Thyroid gland (tissue), 4 donors: ENCODE measurements at regions not wholly inside any gene's neighbourhood (a gene's known extent, or its start where the extent isn't known, plus 50 kb on each side); places are given as distances from the start of the nearest gene placed in this dataset.

Experiments used
- DNase-seq, 2 donors: peaks; one replicate each; pipeline ENCODE4 v3.0.0-alpha.2; 2019
- H3K27ac ChIP-seq, 3 donors: fragments of 200-600 bp; sonication (generic); 1 replicate in 2 of 3; 2 replicates in 1 of 3; pipeline ENCODE4 v1.5.1; 2016 to 2019; ENCODE audit warnings: mild to moderate bottlenecking in 1 of 3, moderate library complexity in 1 of 3
- H3K27me3 ChIP-seq: fragments of 200-600 bp; sonication (generic); one replicate; pipeline ENCODE4 v1.5.1; 2019
- H3K36me3 ChIP-seq, 2 donors: fragments of 200-600 bp; sonication (generic); one replicate each; pipeline ENCODE4 v1.5.1; 2016 to 2019
- H3K4me1 ChIP-seq, 2 donors: fragments of 200-600 bp; sonication (generic); one replicate each; pipeline ENCODE4 v1.5.1; 2017 to 2019
- H3K4me3 ChIP-seq, 3 donors: fragments of 200-600 bp; sonication (generic); replicated peaks in 1 of 3; 1 replicate in 2 of 3; 2 replicates in 1 of 3; pipeline ENCODE4 v1.5.1; 2016; ENCODE audit warnings: mild to moderate bottlenecking in 1 of 3
- H3K9me3 ChIP-seq: fragments of 200-600 bp; sonication (generic); one replicate; pipeline ENCODE4 v1.5.1; 2017
- POLR2A ChIP-seq, 2 donors: fragments of 450-650 bp; IDR thresholded peaks; one replicate each; pipeline ENCODE4 v1.6.1; 2017; ENCODE audit warnings: antibody characterized with exemption in 2 of 2, mild to moderate bottlenecking in 2 of 2, moderate library complexity in 1 of 2
- WGBS, 2 donors: methylation state at CpG; one replicate each; pipeline ENCODE4 v1.1.5; 2017; 5-methylcytosine and 5-hydroxymethylcytosine counted together
- intact Hi-C: fragments of 100-400 bp; cut with DNase I; formaldehyde crosslinking; loops from one replicate; pipeline ENCODE4 v1.15.1; 2023
- TF ChIP-seq, protein P1 (sequence below), 6 experiments: fragments of 200-600 bp in 3 of 6; fragments of 450-650 bp in 3 of 6; sonication (generic) in 3 of 6; IDR thresholded peaks; one replicate each; pipeline ENCODE4 v1.5.1; 2016 to 2019; ENCODE audit warnings: antibody characterized with exemption in 6 of 6, mild to moderate bottlenecking in 2 of 6, inconsistent platforms in 1 of 6, moderate library complexity in 1 of 6

- Histone ChIP-seq H3K27ac (no peak overlapping the region), H3K4me1 (no peaks in the 10 kb centered on the region), H3K36me3 (no peaks in the 10 kb centered on the region), H3K4me3 (no peak overlapping the region), H3K9me3 (no peaks in the 10 kb centered on the region), H3K27me3 (no peaks in the 10 kb centered on the region)
- whole genome bisulfite sequencing, 2 donors: 73 to 74% methylated on average over 3 of the region's 3 CpGs
- TF ChIP-seq, protein P1, sequence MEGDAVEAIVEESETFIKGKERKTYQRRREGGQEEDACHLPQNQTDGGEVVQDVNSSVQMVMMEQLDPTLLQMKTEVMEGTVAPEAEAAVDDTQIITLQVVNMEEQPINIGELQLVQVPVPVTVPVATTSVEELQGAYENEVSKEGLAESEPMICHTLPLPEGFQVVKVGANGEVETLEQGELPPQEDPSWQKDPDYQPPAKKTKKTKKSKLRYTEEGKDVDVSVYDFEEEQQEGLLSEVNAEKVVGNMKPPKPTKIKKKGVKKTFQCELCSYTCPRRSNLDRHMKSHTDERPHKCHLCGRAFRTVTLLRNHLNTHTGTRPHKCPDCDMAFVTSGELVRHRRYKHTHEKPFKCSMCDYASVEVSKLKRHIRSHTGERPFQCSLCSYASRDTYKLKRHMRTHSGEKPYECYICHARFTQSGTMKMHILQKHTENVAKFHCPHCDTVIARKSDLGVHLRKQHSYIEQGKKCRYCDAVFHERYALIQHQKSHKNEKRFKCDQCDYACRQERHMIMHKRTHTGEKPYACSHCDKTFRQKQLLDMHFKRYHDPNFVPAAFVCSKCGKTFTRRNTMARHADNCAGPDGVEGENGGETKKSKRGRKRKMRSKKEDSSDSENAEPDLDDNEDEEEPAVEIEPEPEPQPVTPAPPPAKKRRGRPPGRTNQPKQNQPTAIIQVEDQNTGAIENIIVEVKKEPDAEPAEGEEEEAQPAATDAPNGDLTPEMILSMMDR (IDR thresholded peaks at IDR 0.05): no peak
- TF ChIP-seq POLR2A (IDR thresholded peaks at IDR 0.05): no peak
- intact Hi-C loops: no loop called here
- DNase-seq: no peak
These were observed 231.2 kb downstream of the PRDM2 start for GRCh38 chr1:13931226-13931625.

DNA sequence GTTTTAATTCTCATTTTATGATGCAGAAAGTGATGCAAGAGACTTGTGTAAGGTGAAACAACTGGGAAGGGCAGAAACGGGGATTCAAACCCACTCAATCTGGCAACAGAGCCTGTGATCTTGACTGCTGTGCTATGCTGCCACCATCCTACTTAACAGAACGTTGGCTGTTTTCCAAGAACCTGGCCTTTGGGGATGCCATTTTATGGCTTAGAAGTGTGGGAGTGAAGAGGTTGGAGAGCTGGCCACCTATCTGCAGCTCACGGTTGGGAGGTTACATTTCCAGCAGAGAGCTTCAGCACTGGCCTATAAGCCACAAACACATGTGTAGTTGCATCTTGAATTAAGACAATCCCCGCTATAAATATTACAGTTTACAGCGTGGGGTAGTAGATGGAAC is 235.3 kb downstream of the PRDM2 start:
- H3K36me3 ChIP-seq: no peaks in the 10 kb centered on the region
- no peaks in the 10 kb centered on the region for H3K9me3 ChIP-seq
- no peak overlapping the region for H3K27ac ChIP-seq
- intact Hi-C loops: no loop called here
- no peak for DNase-seq
- no peaks in the 10 kb centered on the region for H3K4me1 ChIP-seq
- 62 to 69% methylated on average over 5 of the region's 5 CpGs for WGBS, 2 donors
- no peak overlapping the region for H3K4me3 ChIP-seq
- TF ChIP-seq, protein P1 (IDR thresholded peaks at IDR 0.05): no peak
- TF ChIP-seq POLR2A (IDR thresholded peaks at IDR 0.05): no peak
- no peaks in the 10 kb centered on the region for H3K27me3 ChIP-seq

DNA sequence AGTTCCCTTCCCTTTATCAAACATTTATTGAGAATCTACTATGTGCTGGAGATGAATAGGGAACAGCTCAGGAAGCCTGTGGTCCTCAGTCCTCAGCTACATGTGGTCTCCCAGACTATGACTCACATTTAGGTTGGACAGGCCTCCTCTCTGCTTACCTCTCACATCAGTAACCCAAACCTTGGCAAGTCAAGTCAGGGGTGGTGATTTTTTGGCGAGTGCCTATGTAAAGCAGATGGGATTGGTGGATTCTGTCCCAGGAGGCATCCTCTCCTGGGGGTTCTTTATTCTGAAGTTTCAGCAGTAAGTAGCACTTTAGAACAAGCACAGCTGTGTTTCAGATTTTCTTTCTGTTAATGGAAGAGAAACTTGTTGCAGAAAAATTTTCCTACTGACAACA is 241.3 kb downstream of the PRDM2 start:
- H3K9me3 ChIP-seq: no peaks in the 10 kb centered on the region
- no peak overlapping the region for H3K27ac ChIP-seq
- intact Hi-C loops: no loop called here
- H3K36me3 ChIP-seq: no peaks in the 10 kb centered on the region
- H3K27me3 ChIP-seq: no peaks in the 10 kb centered on the region
- no peak for DNase-seq
- no peaks in the 10 kb centered on the region for H3K4me1 ChIP-seq
- WGBS, 2 donors: 54 to 83% methylated on average over 1 of the region's 1 CpG
- TF ChIP-seq, protein P1 (IDR thresholded peaks at IDR 0.05): no peak
- TF ChIP-seq POLR2A (IDR thresholded peaks at IDR 0.05): no peak
- H3K4me3 ChIP-seq: no peak overlapping the region

- no peak for DNase-seq
- Histone ChIP-seq H3K36me3 (no peaks in the 10 kb centered on the region), H3K27me3 (no peaks in the 10 kb centered on the region), H3K9me3 (no peaks in the 10 kb centered on the region), H3K27ac (no peak overlapping the region), H3K4me3 (no peak overlapping the region), H3K4me1 (no peaks in the 10 kb centered on the region)
- intact Hi-C loops: no loop called here
- TF ChIP-seq, protein P1 (IDR thresholded peaks at IDR 0.05): no peak
- no peak for TF ChIP-seq POLR2A (IDR thresholded peaks at IDR 0.05)
These were observed 243.1 kb downstream of the PRDM2 start for GRCh38 chr1:13943055-13943454.

DNA sequence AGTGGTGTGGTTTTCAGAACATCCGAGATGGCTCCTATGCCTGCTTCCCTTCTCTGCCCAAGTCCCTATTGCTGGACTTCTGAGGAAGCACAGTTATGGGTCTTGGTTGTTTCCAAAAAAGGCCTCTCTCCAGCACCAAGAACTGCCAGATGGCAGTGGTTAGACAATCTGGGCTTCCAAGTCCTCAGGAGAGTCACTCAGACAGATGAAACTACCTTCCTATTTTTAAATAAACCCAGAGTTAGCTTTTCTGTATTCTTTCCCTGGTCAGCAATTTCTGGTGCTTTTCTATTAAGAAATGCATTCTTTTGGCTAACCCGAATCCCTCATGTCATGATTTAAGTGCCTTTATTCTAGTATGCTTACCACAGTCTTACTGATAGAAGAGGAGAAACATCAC is 245.9 kb downstream of the PRDM2 start:
- H3K36me3 ChIP-seq: no peaks in the 10 kb centered on the region
- no peak for TF ChIP-seq POLR2A (IDR thresholded peaks at IDR 0.05)
- TF ChIP-seq, protein P1 (IDR thresholded peaks at IDR 0.05): no peak

More for the DNA sequence above, 245.9 kb downstream of the PRDM2 start:
- WGBS, 2 donors: 82 to 90% methylated on average over 2 of the region's 2 CpGs
- Histone ChIP-seq H3K4me3 (no peak overlapping the region), H3K9me3 (no peaks in the 10 kb centered on the region), H3K27me3 (no peaks in the 10 kb centered on the region), H3K27ac (no peak overlapping the region), H3K4me1 (no peaks in the 10 kb centered on the region)
- intact Hi-C loops: no loop called here
- no peak for DNase-seq
